HCT116 (cell line): ENCODE measurements at regions not wholly inside any gene's neighbourhood (a gene's known extent, or its start where the extent isn't known, plus 50 kb on each side); places are given as distances from the start of the nearest gene placed in this dataset.

Experiments used
- ATAC-seq: fragments of 200-7000 bp; cut with Tn5 transposase; 2 replicates; pipeline ENCODE4 v1.9.1; 2020; ENCODE audit warnings: mild to moderate bottlenecking, moderate library complexity
- BruUV-seq: library from RNA; stranded (reverse); fragments of 400-500 nt; replicated peaks from 2 replicates; lab custom pipeline; 2021; lab: Mats Ljungman, UMichigan
- CTCF ChIA-PET: fragments of 300-600 bp; sonication (Branson Sonifier 250); formaldehyde crosslinking; loops from one replicate; lab custom pipeline; 2021; ENCODE audit warnings: antibody characterized with exemption; lab: Charles Lee
- POLR2A ChIA-PET: fragments of 300-600, 350-600 bp; sonication (Branson Sonifier 250); formaldehyde crosslinking; loops from one replicate; lab custom pipeline; 2021; ENCODE audit warnings: antibody characterized with exemption; lab: Charles Lee
- RAD21 ChIA-PET, 2 experiments: fragments of 300-600 bp; sonication (Branson Sonifier 250); formaldehyde crosslinking; loops; one replicate each; lab custom pipeline; 2023; ENCODE audit warnings: low total read pairs in 2 of 2; ENCODE audit not compliant: uncharacterized antibody in 2 of 2, unreplicated experiment in 2 of 2, low non-redundant PET in 1 of 2; lab: Charles Lee
- DNase-seq: peaks from one replicate; pipeline ENCODE4 v3.0.0-alpha.2; 2010; ENCODE audit warnings: low read depth, low spot score
- H2AFZ ChIP-seq: fragments of 200-600 bp; shearing (Covaris generic), sonication (generic); 2 replicates; pipeline ENCODE4 v1.6.1; 2017; ENCODE audit warnings: low read depth, mixed run types, mixed read lengths, antibody characterized with exemption, low read length; ENCODE audit not compliant: poor library complexity, severe bottlenecking
- H3K27ac ChIP-seq: 2 replicates; pipeline ENCODE4 v1.5.1; 2012; ENCODE audit warnings: low read depth, low read length
- H3K27me3 ChIP-seq: fragments of 200-600 bp; sonication (generic); 2 replicates; pipeline ENCODE4 v1.6.1; 2016; ENCODE audit warnings: mixed run types, low read length, mixed read lengths; ENCODE audit not compliant: insufficient read depth
- H3K36me3 ChIP-seq, 2 experiments: fragments of 200-500 bp in 1 of 2; fragments of 200-600 bp in 1 of 2; sonication (Bioruptor generic) in 1 of 2; sonication (generic) in 1 of 2; 2 replicates each; pipeline versions ENCODE4 v1.5.1 to v1.6.1; 2014 to 2016; ENCODE audit warnings: low read length in 2 of 2, inconsistent platforms in 1 of 2, mixed read lengths in 1 of 2, mixed run types in 1 of 2; ENCODE audit not compliant: insufficient read depth in 2 of 2, control insufficient read depth in 1 of 2
- H3K4me1 ChIP-seq, 2 experiments: fragments of 200-600 bp in 1 of 2; sonication (generic) in 1 of 2; 2 replicates each; pipeline versions ENCODE4 v1.5.1 to v1.6.1; 2012 to 2017; ENCODE audit warnings: low read length in 2 of 2, inconsistent platforms in 1 of 2, mild to moderate bottlenecking in 1 of 2, mixed read lengths in 1 of 2, mixed run types in 1 of 2, moderate library complexity in 1 of 2; ENCODE audit not compliant: insufficient read depth in 2 of 2, control insufficient read depth in 1 of 2
- H3K4me2 ChIP-seq: fragments of 200-600 bp; sonication (generic); 2 replicates; pipeline ENCODE4 v1.6.1; 2017; ENCODE audit warnings: mixed run types, low read length, mixed read lengths
- H3K4me3 ChIP-seq, 2 experiments: fragments of 200-600 bp in 1 of 2; sonication (generic) in 1 of 2; replicated peaks in 1 of 2; 2 replicates each; pipeline ENCODE4 v1.5.1; 2011 to 2016; ENCODE audit warnings: low read length in 2 of 2, control low read depth in 1 of 2, low read depth in 1 of 2, mild to moderate bottlenecking in 1 of 2, mixed read lengths in 1 of 2, mixed run types in 1 of 2
- H3K79me2 ChIP-seq: fragments of 200-600 bp; sonication (generic); 2 replicates; pipeline ENCODE4 v1.6.1; 2017; ENCODE audit warnings: mild to moderate bottlenecking, mixed run types, low read length, moderate library complexity, mixed read lengths; ENCODE audit not compliant: insufficient read depth
- H3K9ac ChIP-seq: fragments of 200-600 bp; sonication (generic); 2 replicates; pipeline ENCODE4 v1.6.1; 2016; ENCODE audit warnings: low read length, mixed read lengths
- H3K9me2 ChIP-seq: fragments of 200-600 bp; sonication (generic), shearing (Covaris generic); 2 replicates; pipeline ENCODE4 v1.6.1; 2017; ENCODE audit warnings: mixed run types, mild to moderate bottlenecking, moderate library complexity; ENCODE audit not compliant: insufficient read depth
- H3K9me3 ChIP-seq, 2 experiments: fragments of 200-500 bp in 1 of 2; fragments of 200-600 bp in 1 of 2; sonication (Bioruptor generic) in 1 of 2; sonication (generic) in 1 of 2; 2 replicates each; pipeline ENCODE4 v1.6.1; 2014 to 2017; ENCODE audit warnings: low read length in 2 of 2, mixed read lengths in 2 of 2, inconsistent platforms in 1 of 2, low read depth in 1 of 2, mild to moderate bottlenecking in 1 of 2, mixed run types in 1 of 2, moderate library complexity in 1 of 2; ENCODE audit not compliant: control insufficient read depth in 1 of 2, insufficient read depth in 1 of 2
- H4K20me1 ChIP-seq: fragments of 200-600 bp; sonication (generic), shearing (Covaris generic); 2 replicates; pipeline ENCODE4 v1.6.1; 2017; ENCODE audit warnings: mixed run types, mild to moderate bottlenecking, moderate library complexity; ENCODE audit not compliant: insufficient read depth
- ATF3 ChIP-seq: IDR thresholded peaks from 2 replicates; pipeline ENCODE4 v1.6.1; 2012
- CBX3 ChIP-seq: IDR thresholded peaks from 2 replicates; pipeline ENCODE4 v1.6.1; 2012; ENCODE audit warnings: low read depth
- CTCF ChIP-seq, 3 experiments: fragments of 200-600 bp in 1 of 3; sonication (generic) in 1 of 3; IDR thresholded peaks in 2 of 3; conservative IDR thresholded peaks in 1 of 3; 2 replicates each; pipeline ENCODE4 v1.5.1; 2012 to 2017; ENCODE audit warnings: low read depth in 2 of 3, low read length in 2 of 3, antibody characterized with exemption in 1 of 3, borderline replicate concordance in 1 of 3, control low read depth in 1 of 3, mild to moderate bottlenecking in 1 of 3, mixed read lengths in 1 of 3, mixed run types in 1 of 3, moderate library complexity in 1 of 3; ENCODE audit not compliant: insufficient read depth in 1 of 3
- ELF1 ChIP-seq: IDR thresholded peaks from 2 replicates; pipeline ENCODE4 v1.6.1; 2012; ENCODE audit warnings: low read depth, borderline replicate concordance
- EZH2 ChIP-seq: fragments of 200-600 bp; sonication (generic); IDR thresholded peaks from 2 replicates; pipeline ENCODE4 v1.6.1; 2017; ENCODE audit warnings: antibody characterized with exemption, mixed run types
- JUND ChIP-seq: IDR thresholded peaks from 2 replicates; pipeline ENCODE4 v1.6.1; 2012
- POLR2A ChIP-seq: IDR thresholded peaks from 2 replicates; pipeline ENCODE4 v1.7.0; 2011; ENCODE audit warnings: borderline replicate concordance; ENCODE audit not compliant: insufficient read depth, insufficient read length; ENCODE audit errors: extremely low read depth
- POLR2AphosphoS5 ChIP-seq: IDR thresholded peaks from 2 replicates; pipeline ENCODE4 v1.6.1; 2011; ENCODE audit warnings: mild to moderate bottlenecking, low read depth, low read length, moderate library complexity
- REST ChIP-seq: IDR thresholded peaks from 2 replicates; pipeline ENCODE4 v1.6.1; 2012; ENCODE audit warnings: low read depth
- SP1 ChIP-seq: IDR thresholded peaks from 2 replicates; pipeline ENCODE4 v1.6.1; 2012; ENCODE audit warnings: low read depth
- YY1 ChIP-seq: IDR thresholded peaks from 2 replicates; pipeline ENCODE4 v1.6.1; 2011; ENCODE audit warnings: low read length, low read depth, moderate library complexity, mild to moderate bottlenecking; ENCODE audit not compliant: insufficient replicate concordance; ENCODE audit errors: extremely low read depth
- ZBTB33 ChIP-seq: IDR thresholded peaks from 2 replicates; pipeline ENCODE4 v1.6.1; 2011; ENCODE audit warnings: mild to moderate bottlenecking, low read length, moderate library complexity; ENCODE audit not compliant: insufficient replicate concordance; ENCODE audit errors: extremely low read depth
- ZFX ChIP-seq: fragments of 450-650 bp; IDR thresholded peaks from 2 replicates; pipeline ENCODE4 v1.6.1; 2017
- intact Hi-C: fragments of 100-400 bp; cut with micrococcal nuclease; formaldehyde crosslinking; loops from 2 replicates; pipeline ENCODE4 v1.10.0; 2022

GRCh38 chr4:28254003-28254402 is 1393.4 kb downstream of the STIM2 start:
- Histone ChIP-seq H3K9me2 (no peaks in the 10 kb centered on the region), H3K27me3 (no peaks in the 10 kb centered on the region), H4K20me1 (no peaks in the 10 kb centered on the region), H3K4me2 (no peak overlapping the region), H3K36me3 (no peaks in the 10 kb centered on the region), H3K9ac (no peak overlapping the region), H3K79me2 (no peaks in the 10 kb centered on the region), H3K4me3 (no peak overlapping the region), H3K27ac (no peak overlapping the region), H3K9me3 (no peaks in the 10 kb centered on the region), H2AFZ (no peak overlapping the region), H3K4me1 (no peaks in the 10 kb centered on the region)
- ATAC-seq, result no peak
- intact Hi-C loops, result no loop called here
- ChIA-PET CTCF (no interaction called here), RAD21 (interaction anchor here in 1 of 2 experiments (0.7 kb wide), 1 partner anchor 462 kb away, joined by 3 read pairs; no protein-coding TSS in a partner anchor), POLR2A (no interaction called here)
- TF ChIP-seq ATF3 (no peak), JUND (no peak), ZBTB33 (no peak), CBX3 (no peak), POLR2A (no peak), EZH2 (no peak), SP1 (no peak), ZFX (no peak), REST (no peak), CTCF (IDR thresholded peaks at IDR 0.05 in 2 of 3, conservative IDR thresholded peaks at IDR 0.05 in 1 of 3; ENCODE audit: borderline replicate concordance in 1 of 3, insufficient read depth in 1 of 3, low read depth in 2 of 3, low read length in 2 of 3) (no peak), YY1 (no peak), POLR2AphosphoS5 (no peak), ELF1 (no peak)
- BruUV-seq, result no TSS peak
- DNase-seq, result no peak
